Posterior cingulate gyrus (tissue), 11 donors: ENCODE measurements at regions not wholly inside any gene's neighbourhood (a gene's known extent, or its start where the extent isn't known, plus 50 kb on each side); places are given as distances from the start of the nearest gene placed in this dataset.
"Not testable (repeated sequence)": the region's sequence is repeated elsewhere in the genome, so short reads cannot be mapped to it uniquely, and the experiment has no call there.

Experiments
- DNase-seq, 10 donors: peaks; one replicate each; pipeline versions ENCODE4 v3.0.0 to v3.0.0-alpha.2; 2020 to 2021; ENCODE audit warnings: mixed read lengths in 3 of 10
- intact Hi-C: fragments of 100-400 bp; cut with DNase I; formaldehyde crosslinking; loops from one replicate; pipeline ENCODE4 v1.15.1; 2023

DNA sequence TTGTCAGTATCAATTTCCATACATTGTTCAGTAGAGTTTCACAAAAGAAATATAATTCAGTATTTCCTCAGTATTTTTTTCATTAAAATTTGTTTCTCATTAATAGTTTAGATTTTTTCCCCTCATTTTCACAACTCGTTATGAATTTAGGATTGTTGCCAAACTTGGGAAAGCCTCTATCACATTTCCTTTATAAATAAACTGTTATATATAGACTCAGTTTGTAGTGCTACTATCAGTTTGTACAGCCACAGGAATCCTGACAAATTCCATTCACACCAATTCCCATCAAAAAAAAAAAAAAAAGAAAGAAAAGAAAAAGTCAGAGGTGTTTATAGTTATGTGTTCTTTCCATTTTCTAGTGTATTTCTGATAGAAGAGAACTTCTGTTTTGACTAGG is 123.3 kb upstream of the DCC start:
- intact Hi-C loops: no loop called here

DNA sequence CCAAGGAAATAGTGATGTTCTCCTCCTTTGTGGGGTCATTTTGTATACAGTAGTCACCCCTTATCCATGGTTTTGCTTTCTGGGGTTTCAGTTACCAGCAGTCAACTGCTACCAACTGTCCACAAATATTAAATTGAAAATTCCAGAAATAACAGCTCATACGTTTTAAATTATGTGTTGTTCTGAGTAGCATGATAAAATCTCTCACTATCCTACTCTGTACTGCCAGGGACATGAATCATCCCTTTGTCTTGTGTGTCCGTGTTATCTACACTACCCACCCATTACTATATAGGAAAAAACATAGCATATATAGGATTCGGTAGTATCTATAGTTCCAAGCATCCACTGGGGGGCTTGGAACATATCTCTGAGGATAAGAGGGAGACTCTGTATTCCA is 120.9 kb upstream of the DCC start:
- intact Hi-C loops: no loop called here
- no peak for DNase-seq

More for the DNA sequence above, 123.3 kb upstream of the DCC start:
- no peak for DNase-seq

DNA sequence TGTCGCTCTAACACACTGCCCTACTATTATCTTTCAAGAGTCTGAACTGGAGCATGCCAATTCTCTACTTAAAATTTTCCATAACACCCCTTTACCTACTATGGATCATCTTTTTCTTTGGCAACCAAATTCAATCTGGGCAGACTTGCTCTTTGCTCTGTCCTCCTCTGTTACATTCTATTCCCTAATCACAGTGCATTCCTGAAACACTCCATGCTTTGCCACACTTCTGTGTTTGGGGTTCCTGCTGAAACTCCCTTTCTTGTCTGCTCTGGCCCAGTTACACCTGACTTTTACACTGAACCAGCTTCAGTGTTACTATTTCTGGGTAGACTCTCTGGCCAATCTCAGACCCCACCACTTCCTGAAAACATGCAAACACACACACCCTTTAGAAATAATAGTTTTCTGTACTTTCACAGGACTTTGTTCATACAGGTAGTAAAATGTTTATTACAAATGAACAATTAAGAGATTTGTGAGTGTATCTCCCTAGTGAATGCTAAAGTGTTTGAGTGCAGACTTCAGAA is 119.9 kb upstream of the DCC start:
- intact Hi-C loops: no loop called here
- no peak for DNase-seq

DNA sequence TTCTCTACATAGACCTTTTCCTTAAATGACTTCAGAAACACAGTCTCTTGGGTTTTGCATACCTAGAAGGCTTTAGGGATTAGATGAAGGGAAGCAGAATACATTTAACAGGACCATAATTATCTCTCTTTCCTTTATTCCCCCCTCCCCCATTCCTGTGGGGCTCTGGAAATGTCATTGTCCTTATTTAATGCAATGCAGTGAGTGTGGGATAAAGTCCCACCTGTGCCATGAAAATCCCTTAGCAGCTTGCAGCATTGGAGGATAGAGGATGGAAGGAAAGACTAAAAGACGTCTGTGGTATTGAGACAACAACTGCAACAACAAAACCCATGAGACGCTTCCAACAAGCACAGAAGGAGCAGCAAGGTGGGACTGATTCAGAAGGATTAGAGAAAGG is 117.8 kb upstream of the DCC start:
- DNase-seq: no peak
- intact Hi-C loops: no loop called here

DNA sequence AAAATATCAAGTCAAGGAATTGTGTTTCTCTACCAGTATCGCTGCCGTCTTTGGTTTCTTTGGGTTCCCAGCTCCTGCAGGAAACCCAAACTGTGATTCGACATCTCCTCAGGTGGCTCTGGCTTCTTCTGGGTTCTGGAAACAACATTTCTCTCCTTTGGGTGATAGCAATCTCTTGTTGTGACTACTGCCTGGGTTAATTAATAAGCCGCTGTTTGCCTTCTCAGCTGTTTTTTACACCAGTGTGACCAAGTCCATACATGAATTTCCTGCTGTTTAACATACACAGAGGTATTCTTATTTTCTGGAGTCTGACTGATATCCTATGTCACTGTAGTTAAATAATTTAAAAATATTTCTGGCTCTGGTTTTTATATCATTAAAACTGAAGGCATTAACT is 112.5 kb upstream of the DCC start:
- DNase-seq: no peak
- intact Hi-C loops: no loop called here

DNA sequence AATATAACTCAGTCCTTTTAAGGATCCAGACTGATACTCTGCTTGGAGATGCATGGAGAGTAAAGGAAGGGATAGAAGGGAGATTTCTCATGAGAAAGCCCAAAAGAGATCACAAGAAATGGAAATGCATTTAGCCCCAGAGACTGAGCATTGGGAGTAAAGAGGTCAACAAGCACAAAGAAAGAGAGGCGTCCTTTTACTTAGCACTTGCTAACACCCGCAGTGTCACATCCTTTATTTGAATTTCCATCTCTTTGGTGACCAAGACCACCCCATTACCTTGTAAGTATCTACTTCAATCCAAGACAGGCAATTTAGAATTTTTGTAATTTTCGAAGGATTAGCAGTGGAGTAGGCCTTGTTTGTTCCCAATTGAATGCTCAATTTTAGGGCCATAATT is 111.8 kb upstream of the DCC start:
- intact Hi-C loops: no loop called here

DNA sequence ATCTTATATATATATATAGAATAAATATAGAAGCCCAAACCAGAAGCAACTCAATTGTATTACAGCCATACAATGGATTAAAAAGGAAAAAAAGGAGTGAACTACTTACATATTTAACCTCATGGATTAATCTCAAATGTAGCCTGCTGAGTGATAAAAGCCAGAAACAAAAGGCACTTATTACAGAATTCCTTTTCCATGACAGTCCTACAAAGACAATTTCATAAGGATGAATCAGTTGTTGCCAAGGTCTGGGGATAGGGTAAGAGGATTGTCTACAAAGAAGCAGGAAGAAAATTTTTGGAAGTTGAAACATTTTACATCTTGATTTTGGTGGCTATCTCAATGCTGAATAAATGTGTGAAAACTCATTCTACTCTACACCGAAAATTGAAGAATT is 103.9 kb upstream of the DCC start:
- intact Hi-C loops: no loop called here
- DNase-seq: no peak

More for the DNA sequence above, 111.8 kb upstream of the DCC start:
- no peak for DNase-seq

DNA sequence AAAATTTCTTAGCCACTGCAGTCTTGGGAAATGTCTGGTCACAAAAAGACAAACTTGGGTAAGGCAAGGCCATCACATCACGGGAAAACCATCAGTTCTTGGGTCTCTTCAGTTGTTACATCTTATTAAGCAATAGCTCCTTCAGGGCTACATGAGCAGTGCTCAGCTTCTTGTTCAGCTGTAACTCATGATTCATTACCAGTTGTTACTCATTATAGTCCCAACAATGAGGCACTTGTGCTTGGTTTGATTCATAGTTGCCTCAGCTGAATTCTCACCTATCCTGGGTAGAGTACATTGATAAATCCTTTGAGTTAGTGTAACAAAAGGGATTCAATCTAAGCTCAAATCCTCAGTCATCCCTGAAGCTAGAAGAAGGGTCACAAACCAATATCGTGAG is 102.4 kb upstream of the DCC start:
- no peak for DNase-seq
- intact Hi-C loops: no loop called here

DNA sequence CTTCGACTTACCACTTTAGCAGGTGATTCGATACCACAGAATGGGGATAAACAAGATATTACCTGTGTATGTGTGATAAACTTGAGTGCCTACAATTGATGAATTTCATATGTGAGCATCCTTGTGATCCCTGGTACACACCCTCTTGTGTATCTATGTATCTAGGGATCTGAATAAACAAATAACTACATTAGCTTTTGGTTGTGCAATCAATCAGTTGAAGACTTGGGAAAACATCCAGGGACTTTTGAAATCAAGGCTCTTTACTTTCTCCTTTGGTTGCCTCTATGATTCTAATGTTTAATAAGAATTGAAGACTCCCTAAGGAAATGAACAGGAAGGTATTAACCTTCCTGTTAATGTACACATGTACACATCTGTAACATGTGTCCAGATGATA is 97.3 kb upstream of the DCC start:
- DNase-seq: no peak
- intact Hi-C loops: no loop called here

DNA sequence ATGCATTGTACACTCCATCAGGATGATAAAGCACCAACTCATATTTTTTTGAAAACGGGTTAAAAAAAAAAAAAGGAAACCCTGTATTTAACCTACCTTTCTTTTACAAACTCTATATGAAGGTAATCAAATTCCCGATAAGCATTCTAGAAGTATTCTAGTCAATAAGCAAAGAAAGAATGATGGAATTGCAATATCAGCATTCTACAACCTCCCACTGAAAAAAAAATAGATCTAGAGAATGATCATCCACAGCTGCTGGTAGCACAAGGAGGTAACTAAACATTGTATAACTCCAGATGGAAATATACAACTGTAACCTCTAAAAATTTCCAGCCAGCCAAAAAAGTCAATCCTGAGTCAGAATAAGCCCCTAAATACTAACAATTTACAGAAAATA is 95.3 kb upstream of the DCC start:
- no peak for DNase-seq
- intact Hi-C loops: no loop called here

DNA sequence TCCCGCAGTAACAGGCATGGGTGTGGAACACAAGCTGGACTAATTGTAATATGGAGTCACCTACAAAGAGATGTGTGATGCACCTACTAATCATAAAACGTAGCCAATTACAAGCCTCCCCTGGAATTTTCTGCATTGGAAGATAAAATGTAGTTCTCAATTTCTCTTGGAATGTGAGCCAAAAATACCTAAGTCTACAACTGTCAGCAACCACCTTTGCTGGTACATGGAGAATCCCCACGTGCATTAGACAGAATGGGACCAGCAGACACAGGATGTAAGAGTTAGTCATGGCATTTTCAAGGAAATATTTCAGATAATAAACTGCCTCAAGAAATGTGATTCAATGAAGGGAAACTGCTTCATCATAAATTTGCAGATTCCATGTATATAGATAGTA is 85.6 kb upstream of the DCC start:
- intact Hi-C loops: no loop called here
- DNase-seq: no peak

DNA sequence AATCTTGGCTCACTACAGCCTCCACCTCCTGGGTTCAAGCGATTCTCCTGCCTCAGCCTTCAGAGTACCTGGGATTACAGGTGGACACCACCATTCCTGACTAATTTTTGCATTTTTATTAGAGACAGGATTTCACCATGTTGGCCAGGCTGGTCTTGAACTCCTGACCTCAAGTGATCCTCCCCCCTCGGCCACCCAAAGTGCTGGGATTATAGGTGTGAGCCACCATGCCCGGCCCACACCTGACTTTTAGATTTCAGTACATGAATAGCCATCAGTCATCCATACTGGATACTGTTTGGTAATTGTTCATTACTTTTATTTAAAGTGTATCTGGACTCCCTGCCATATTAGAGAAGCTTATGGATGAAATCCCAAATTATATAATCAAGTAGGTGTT is 82.6 kb upstream of the DCC start:
- intact Hi-C loops: not testable (repeated sequence)

DNA sequence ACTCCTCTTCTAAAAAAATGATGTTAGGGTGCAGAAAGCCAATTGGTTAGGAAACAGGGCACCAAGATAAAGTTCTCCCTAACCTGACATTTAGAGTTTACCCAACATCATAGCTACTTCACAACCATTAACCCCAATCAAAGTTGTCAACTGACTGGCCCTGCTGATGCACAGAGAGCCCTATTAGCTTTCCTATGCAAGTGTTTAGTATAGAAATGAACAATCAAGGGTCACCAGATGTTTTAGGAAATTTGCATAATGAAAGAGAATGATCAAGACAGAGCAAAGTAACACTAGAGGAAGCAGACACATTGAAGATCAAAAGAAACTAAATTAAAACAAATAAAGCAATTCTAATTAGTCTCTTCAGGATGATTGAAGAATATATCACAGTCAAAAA is 64.2 kb upstream of the DCC start:
- intact Hi-C loops: no loop called here
- no peak for DNase-seq

More for the DNA sequence above, 82.6 kb upstream of the DCC start:
- peak in 2 of 10 donors; percentile 54 to 55 for DNase-seq

DNA sequence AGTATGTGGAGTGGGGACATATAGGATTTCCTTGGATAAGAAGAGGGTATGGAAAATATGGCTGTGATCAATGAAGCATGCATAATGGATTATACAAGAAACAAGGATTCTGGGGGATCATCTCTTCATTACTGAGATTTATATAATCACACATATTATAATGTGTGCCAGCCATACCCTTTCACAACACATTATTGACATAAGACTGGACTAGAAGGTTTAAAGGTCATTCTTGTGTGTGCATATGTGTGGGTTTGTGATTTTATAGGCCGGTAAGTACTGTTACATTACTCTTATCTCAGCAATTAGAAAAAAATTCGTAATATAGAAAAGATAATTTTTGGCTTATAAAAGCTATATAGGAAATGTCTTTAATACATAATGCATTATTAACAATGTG is 62.2 kb upstream of the DCC start:
- intact Hi-C loops: no loop called here
- DNase-seq: no peak

DNA sequence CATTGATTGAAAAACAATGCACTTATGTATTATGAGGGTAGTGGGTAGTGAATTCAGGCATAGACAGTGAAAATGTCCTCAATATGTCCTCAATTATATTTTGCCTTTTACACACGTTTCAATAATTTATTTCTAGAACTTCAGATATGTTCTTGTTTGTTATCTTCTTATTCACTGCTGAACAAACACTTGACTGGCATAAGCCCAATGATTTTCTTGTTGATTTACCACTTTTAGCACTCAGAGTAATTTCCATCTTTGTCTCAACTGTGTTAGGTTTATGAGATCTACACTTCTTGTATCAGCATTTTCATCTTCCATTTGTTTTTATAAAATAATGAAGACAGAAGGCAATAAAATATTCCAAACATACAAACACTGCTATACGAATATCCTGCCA is 61.8 kb upstream of the DCC start:
- intact Hi-C loops: no loop called here
- DNase-seq: no peak

DNA sequence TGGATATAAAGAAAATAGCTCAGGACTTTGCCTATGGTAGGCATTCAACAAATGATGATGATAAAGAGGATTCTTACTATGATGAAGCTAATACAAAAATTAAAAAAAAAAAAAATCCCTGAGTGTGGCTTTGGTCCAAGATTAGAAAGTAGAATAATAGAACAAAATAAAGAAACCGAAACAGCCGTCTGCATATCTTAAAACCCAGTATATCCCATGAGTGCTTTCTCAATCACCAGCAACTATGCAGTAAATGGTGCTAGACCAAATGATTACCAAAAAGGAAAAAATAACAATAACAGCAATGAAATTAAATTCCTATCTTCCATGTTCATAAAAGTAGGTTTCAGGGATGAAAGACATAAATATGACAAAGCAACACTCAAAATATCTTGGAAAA is 59.3 kb upstream of the DCC start:
- intact Hi-C loops: no loop called here
- no peak for DNase-seq

DNA sequence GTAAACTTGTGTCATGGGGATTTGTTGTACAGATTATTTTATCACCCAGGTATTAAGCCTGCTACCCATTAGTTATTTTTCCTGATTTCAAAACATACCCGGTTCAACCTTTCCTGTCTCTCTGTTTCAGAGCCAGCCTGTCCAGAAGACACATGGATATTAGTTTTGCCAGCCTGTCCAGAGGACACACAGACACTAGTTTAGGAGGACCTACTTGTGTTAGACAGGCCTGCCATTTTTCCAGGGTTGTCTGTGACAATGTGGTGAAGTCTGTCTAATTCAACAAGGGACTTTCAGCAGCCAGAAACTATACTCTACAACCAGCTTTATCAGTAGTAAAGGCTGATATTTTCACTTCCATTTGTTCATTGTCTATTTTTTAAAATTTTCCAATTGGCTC is 56.1 kb upstream of the DCC start:
- DNase-seq: no peak
- intact Hi-C loops: no loop called here

DNA sequence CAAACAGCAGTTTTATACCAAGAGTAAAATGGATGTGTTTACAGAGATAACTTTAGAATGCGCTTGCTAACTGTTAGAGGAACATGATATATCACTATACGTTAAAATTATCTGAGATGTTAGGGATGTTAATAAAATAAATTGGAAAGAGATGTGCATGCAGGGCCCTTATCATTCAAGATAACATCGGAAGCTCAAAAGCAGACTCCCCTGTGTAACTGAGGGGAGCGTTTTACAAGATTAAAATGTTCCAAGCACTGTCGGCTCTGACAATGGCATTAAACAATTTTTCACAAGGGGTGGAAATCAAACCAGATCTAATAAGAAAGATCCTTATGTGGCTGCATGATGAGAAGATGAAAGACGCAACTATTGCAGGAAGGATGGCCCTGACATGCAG is 53.3 kb upstream of the DCC start:
- intact Hi-C loops: no loop called here

DNA sequence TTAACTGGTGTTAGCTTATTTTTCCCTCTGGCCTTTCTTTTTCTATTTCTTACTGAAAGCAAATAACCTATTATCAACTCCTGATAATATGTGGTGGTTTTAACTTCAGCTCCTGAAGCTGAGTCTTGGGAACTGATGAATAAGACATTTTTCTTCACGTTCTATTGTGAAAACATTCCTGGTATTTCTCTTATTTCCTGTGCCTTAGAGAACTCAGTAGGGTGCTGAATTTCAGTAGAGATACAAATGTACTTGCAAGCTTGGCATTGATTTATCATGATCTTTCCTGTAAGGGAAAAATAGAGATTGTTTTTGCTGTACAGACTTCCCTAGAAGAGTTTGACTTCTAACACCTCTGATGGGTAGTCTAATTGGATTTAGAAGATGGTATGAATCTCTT is 52.8 kb upstream of the DCC start:
- no peak for DNase-seq
- intact Hi-C loops: no loop called here

More for the DNA sequence above, 53.3 kb upstream of the DCC start:
- DNase-seq: no peak

DNA sequence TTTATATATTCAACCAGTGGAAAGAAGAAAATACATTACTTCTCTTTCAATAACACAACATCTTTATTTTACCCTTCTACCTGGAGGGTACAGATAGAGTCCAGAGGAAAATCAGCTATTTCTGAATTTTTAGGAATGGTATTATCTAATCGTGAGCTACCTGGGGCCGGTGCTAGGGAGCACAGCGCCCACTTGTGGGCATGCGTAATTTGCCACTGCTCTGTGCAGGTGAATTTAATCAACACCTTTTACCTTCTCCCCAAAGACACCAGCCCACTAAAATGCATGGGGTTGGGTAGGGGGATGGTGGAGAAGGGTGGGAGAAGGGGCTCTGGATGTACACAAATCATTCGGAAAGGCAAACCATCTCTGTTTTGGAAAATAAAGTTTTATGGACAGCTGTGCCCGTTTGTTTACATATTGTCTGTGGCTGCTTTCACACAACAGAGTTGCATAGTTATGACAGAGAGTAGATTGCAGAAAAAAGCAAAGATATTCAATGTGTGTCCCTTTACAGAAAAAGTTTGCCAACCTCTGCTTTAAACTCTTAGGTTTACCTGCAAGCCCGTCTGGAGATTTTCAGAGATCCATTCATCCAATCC is 51.5 kb upstream of the DCC start:
- peak in 1 of 10 donors; percentile 47 for DNase-seq

DNA sequence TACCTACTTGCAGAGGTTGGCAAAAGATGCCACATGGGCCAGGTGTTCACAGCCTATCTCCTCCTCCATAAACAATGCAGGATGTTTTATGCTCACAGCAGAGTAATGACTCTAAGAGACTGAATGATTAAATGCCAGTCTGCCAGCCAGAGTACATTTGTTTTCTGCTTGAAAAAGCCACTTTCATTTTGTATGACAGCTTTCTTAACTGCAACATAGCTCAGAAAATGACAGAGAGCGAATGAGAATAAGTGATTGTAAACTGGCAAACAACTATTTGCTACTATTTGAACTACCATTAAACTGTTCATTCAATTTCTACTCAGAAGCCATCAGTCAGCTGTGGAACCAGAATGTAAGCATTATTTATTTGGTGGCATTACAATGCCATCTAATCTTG is 50.6 kb upstream of the DCC start:
- DNase-seq: no peak
- intact Hi-C loops: no loop called here

More for the DNA sequence above, 51.5 kb upstream of the DCC start:
- intact Hi-C loops: no loop called here
